ENCODE measurements at regions not wholly inside any gene's neighbourhood (a gene's known extent, or its start where the extent isn't known, plus 50 kb on each side); places are given as distances from the start of the nearest gene placed in this dataset.

DNA sequence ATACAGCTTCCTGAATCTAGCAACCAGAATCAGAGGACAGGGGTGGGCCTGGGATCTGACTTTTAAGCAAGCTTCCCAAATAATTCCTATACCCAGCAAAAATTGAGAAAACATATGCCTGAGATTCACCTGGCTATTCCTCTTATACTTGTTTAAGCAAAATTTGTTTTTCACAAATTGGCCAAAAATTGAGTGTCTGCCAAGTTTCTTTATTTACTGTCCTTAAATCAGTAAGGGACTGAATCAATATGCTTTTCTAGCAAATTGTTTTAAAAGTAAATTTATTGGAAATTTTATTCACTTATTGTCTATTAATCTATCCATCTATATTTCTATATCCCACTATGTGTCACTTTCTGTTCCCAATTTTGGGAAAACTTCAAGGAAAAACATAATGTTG is 337.0 kb upstream of the ZNF804A start:
- Histone ChIP-seq H3K4me3 (no peak overlapping the region), H3K4me1 (no peaks in the 10 kb centered on the region), H3K27ac (no peak overlapping the region), H3K36me3 (no peaks in the 10 kb centered on the region), H3K27me3 (no peaks in the 10 kb centered on the region), H3K9me3 (no peaks in the 10 kb centered on the region)
- no peak for DNase-seq (ENCODE audit: low spot score in 2 of 2)
- TF ChIP-seq POLR2A (IDR thresholded peaks at IDR 0.05): no peak
- TF ChIP-seq EP300 (IDR thresholded peaks at IDR 0.05): no peak
- TF ChIP-seq POLR2AphosphoS5 (IDR thresholded peaks at IDR 0.05): no peak
- TF ChIP-seq CTCF (IDR thresholded peaks at IDR 0.05): no peak

- H3K27ac ChIP-seq: no peak overlapping the region
- DNase-seq (ENCODE audit: low spot score in 2 of 2): no peak
- WGBS: 74% methylated on average over 3 of the region's 3 CpGs
- no peaks in the 10 kb centered on the region for H3K27me3 ChIP-seq
- no peak overlapping the region for H3K4me3 ChIP-seq
- H3K9me3 ChIP-seq: no peaks in the 10 kb centered on the region
- no peaks in the 10 kb centered on the region for H3K36me3 ChIP-seq
- H3K4me1 ChIP-seq: no peaks in the 10 kb centered on the region
- TF ChIP-seq POLR2AphosphoS5 (IDR thresholded peaks at IDR 0.05): no peak
Observed at GRCh38 chr2:184261818-184262217, 336.5 kb upstream of the ZNF804A start.

DNA sequence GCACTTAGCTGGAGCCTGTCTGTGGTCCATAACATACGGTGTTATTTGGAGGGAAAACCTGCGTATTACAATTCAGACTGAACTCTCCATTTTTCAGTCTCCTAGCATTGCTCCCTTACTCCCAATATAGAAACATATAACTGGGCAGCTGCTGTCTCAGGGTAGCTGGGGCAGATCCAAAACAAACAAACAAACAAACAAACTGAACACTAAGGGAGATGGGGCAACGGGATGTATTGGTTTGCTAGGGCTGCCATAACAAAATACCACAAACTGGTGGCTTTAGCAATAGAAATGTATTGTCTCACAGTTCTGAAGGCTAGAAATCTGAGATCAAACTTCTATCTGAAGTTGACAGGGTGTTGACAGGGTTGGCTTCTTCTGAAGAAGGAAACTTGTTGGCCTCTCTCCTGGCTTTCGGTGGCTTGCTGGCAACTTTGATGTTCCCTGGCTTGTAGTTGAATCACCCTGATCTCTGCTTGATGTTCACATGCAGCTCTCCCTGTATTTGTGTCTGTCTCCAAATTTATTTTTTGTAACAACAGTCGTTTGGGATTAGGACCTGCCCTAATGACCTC is 329.3 kb upstream of the ZNF804A start:
- no peak for TF ChIP-seq POLR2AphosphoS5 (IDR thresholded peaks at IDR 0.05)
- TF ChIP-seq CTCF (IDR thresholded peaks at IDR 0.05): no peak
- TF ChIP-seq EP300 (IDR thresholded peaks at IDR 0.05): no peak
- TF ChIP-seq POLR2A (IDR thresholded peaks at IDR 0.05): no peak
- H3K36me3 ChIP-seq: no peaks in the 10 kb centered on the region
- no peaks in the 10 kb centered on the region for H3K4me1 ChIP-seq
- WGBS: 69% methylated on average over 5 of the region's 5 CpGs
- DNase-seq (ENCODE audit: low spot score in 2 of 2): no peak
- no peak overlapping the region for H3K4me3 ChIP-seq
- no peak overlapping the region for H3K27ac ChIP-seq
- no peaks in the 10 kb centered on the region for H3K9me3 ChIP-seq
- H3K27me3 ChIP-seq: no peaks in the 10 kb centered on the region

DNA sequence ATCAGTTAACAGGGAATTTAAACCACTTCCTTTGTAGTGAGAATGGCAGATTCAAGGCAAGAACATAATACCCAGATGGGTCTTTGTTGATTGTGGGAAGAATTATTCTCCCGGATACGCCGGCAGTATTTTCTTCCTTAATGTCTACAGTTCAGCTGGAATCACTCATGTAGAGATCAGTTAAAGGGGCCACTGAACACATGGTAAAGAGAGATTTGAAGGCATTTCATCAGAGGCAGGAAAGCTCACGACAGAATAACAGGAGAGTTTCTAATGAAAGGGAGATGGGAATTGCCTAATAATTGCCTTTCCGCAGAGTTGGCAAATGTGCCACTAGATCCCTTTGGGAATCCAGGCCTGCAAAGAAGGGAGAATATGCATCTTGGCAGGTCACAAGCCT is 327.7 kb upstream of the ZNF804A start:
- DNase-seq (ENCODE audit: low spot score in 2 of 2): no peak
- no peaks in the 10 kb centered on the region for H3K4me1 ChIP-seq
- no peak for TF ChIP-seq POLR2A (IDR thresholded peaks at IDR 0.05)
- TF ChIP-seq EP300 (IDR thresholded peaks at IDR 0.05): no peak
- no peak for TF ChIP-seq POLR2AphosphoS5 (IDR thresholded peaks at IDR 0.05)
- no peak for TF ChIP-seq CTCF (IDR thresholded peaks at IDR 0.05)
- H3K27me3 ChIP-seq: no peaks in the 10 kb centered on the region
- 56% methylated on average over 5 of the region's 5 CpGs for WGBS
- no peak overlapping the region for H3K4me3 ChIP-seq
- H3K9me3 ChIP-seq: no peaks in the 10 kb centered on the region
- H3K36me3 ChIP-seq: no peaks in the 10 kb centered on the region
- H3K27ac ChIP-seq: no peak overlapping the region

DNA sequence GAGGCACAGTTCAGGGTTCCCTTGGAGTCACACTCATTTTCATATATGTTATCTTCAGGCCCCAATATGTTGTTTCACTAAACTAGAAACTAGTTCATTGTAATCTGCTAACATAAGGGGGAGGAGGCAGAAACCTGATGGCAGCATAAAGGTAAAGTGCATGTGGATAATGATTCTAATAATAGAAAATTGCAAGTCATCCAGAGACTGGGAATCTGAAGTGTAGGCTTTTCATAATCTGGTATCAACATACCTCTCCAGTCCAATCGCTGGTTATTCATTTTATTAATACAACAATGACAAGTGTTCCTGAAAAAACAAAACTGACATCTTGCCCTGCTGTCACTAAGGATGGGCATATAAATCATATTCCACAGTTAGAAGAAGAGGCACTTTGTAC is 326.3 kb upstream of the ZNF804A start:
- Histone ChIP-seq H3K9me3 (no peaks in the 10 kb centered on the region), H3K4me3 (no peak overlapping the region), H3K27me3 (no peaks in the 10 kb centered on the region), H3K27ac (no peak overlapping the region), H3K36me3 (no peaks in the 10 kb centered on the region), H3K4me1 (no peaks in the 10 kb centered on the region)
- TF ChIP-seq CTCF (IDR thresholded peaks at IDR 0.05): no peak
- TF ChIP-seq EP300 (IDR thresholded peaks at IDR 0.05): no peak
- TF ChIP-seq POLR2A (IDR thresholded peaks at IDR 0.05): no peak
- no peak for TF ChIP-seq POLR2AphosphoS5 (IDR thresholded peaks at IDR 0.05)
- no peak for DNase-seq (ENCODE audit: low spot score in 2 of 2)
- WGBS: 74% methylated on average over 1 of the region's 1 CpG

- Histone ChIP-seq H3K4me3 (no peak overlapping the region), H3K9me3 (no peaks in the 10 kb centered on the region), H3K36me3 (no peaks in the 10 kb centered on the region), H3K4me1 (no peaks in the 10 kb centered on the region), H3K27me3 (no peaks in the 10 kb centered on the region), H3K27ac (no peak overlapping the region)
- WGBS: 38% methylated on average over 2 of the region's 2 CpGs
- DNase-seq (ENCODE audit: low spot score in 2 of 2): no peak
- TF ChIP-seq CTCF (IDR thresholded peaks at IDR 0.05) (no peak), POLR2AphosphoS5 (IDR thresholded peaks at IDR 0.05) (no peak), EP300 (IDR thresholded peaks at IDR 0.05) (no peak), POLR2A (IDR thresholded peaks at IDR 0.05) (no peak)
Observed at GRCh38 chr2:184294831-184295230, 303.5 kb upstream of the ZNF804A start.

Data from suprapubic skin (tissue), 4 donors.